GM23338 (cell line): ENCODE measurements at regions not wholly inside any gene's neighbourhood (a gene's known extent, or its start where the extent isn't known, plus 50 kb on each side); places are given as distances from the start of the nearest gene placed in this dataset.

Experiments used
- ATAC-seq: fragments of 200-7000 bp; cut with Tn5 transposase; 3 replicates; pipeline ENCODE4 v1.9.1; 2020
- DNase-seq: peaks from one replicate; pipeline ENCODE4 v3.0.0-alpha.2; 2015; ENCODE audit warnings: low spot score
- H2AFZ ChIP-seq: fragments of 200-600 bp; sonication (generic); 2 replicates; pipeline ENCODE4 v1.8.0; 2016; ENCODE audit warnings: antibody characterized with exemption, mild to moderate bottlenecking, moderate library complexity
- H3F3A ChIP-seq: fragments of 200-600 bp; sonication (generic); replicated peaks from 2 replicates; pipeline ENCODE4 v1.8.0; 2017; ENCODE audit warnings: antibody characterized with exemption, mixed run types, low read depth
- H3K27ac ChIP-seq: fragments of 200-600 bp; sonication (generic); 2 replicates; pipeline ENCODE4 v1.6.1; 2016; ENCODE audit warnings: low read depth
- H3K27me3 ChIP-seq: fragments of 200-600 bp; sonication (generic); 2 replicates; pipeline ENCODE4 v1.8.0; 2016; ENCODE audit warnings: mild to moderate bottlenecking, mixed run types, moderate library complexity; ENCODE audit not compliant: insufficient read depth
- H3K36me3 ChIP-seq: fragments of 200-600 bp; sonication (generic); 2 replicates; pipeline ENCODE4 v1.8.0; 2016; ENCODE audit warnings: mild to moderate bottlenecking; ENCODE audit not compliant: insufficient read depth
- H3K4me1 ChIP-seq: fragments of 200-600 bp; sonication (generic); 2 replicates; pipeline ENCODE4 v1.8.0; 2016; ENCODE audit warnings: mild to moderate bottlenecking, moderate library complexity; ENCODE audit not compliant: insufficient read depth
- H3K4me2 ChIP-seq: fragments of 200-600 bp; sonication (generic); 2 replicates; pipeline ENCODE4 v1.7.1; 2017; ENCODE audit warnings: mixed run types
- H3K4me3 ChIP-seq: fragments of 200-600 bp; sonication (generic); 2 replicates; pipeline ENCODE4 v1.6.1; 2016; ENCODE audit warnings: mixed run types
- H3K79me2 ChIP-seq: fragments of 200-600 bp; sonication (generic); replicated peaks from 2 replicates; pipeline ENCODE4 v1.8.0; 2017; ENCODE audit warnings: mild to moderate bottlenecking; ENCODE audit not compliant: insufficient read depth
- H3K9me2 ChIP-seq: fragments of 200-600 bp; sonication (generic); 2 replicates; pipeline ENCODE4 v1.8.0; 2017; ENCODE audit not compliant: insufficient read depth
- H4K20me1 ChIP-seq: fragments of 200-600 bp; sonication (generic); replicated peaks from 2 replicates; pipeline ENCODE4 v1.8.0; 2017; ENCODE audit warnings: mild to moderate bottlenecking; ENCODE audit not compliant: insufficient read depth
- H3K27ac Mint-ChIP-seq: 2 replicates; pipeline ENCODE4 v1.8.0; 2020; ENCODE audit warnings: inconsistent platforms, mild to moderate bottlenecking, moderate library complexity, mixed read lengths
- H3K27me3 Mint-ChIP-seq: 3 replicates; pipeline ENCODE4 v1.8.0; 2022; ENCODE audit warnings: low read depth, mild to moderate bottlenecking, moderate library complexity, mixed read lengths, inconsistent platforms; ENCODE audit not compliant: insufficient read depth, poor library complexity
- H3K36me3 Mint-ChIP-seq: 3 replicates; pipeline ENCODE4 v1.8.0; 2021; ENCODE audit warnings: low read depth, mild to moderate bottlenecking, inconsistent platforms, moderate library complexity, mixed read lengths
- H3K4me1 Mint-ChIP-seq: 3 replicates; pipeline ENCODE4 v1.8.0; 2020; ENCODE audit warnings: mild to moderate bottlenecking, inconsistent platforms, mixed read lengths
- H3K4me3 Mint-ChIP-seq: 3 replicates; pipeline ENCODE4 v1.8.0; 2021; ENCODE audit warnings: moderate library complexity, mild to moderate bottlenecking, inconsistent platforms, mixed read lengths
- H3K9me3 Mint-ChIP-seq: 3 replicates; pipeline ENCODE4 v1.8.0; 2020; ENCODE audit warnings: moderate library complexity, mild to moderate bottlenecking, inconsistent platforms, mixed read lengths
- CREB1 ChIP-seq: fragments of 250-450 bp; sonication (Bioruptor Pico); IDR thresholded peaks from 2 replicates; pipeline ENCODE4 v1.5.0; 2020; ENCODE audit warnings: low read depth, mild to moderate bottlenecking, moderate library complexity
- EZH2 ChIP-seq: fragments of 200-600 bp; sonication (generic); IDR thresholded peaks from one replicate; pipeline ENCODE4 v1.8.0; 2017; ENCODE audit warnings: antibody characterized with exemption, mild to moderate bottlenecking, low read depth; ENCODE audit not compliant: unreplicated experiment
- EZH2phosphoT487 ChIP-seq: fragments of 200-600 bp; sonication (generic); IDR thresholded peaks from one replicate; pipeline ENCODE4 v1.8.1; 2018; ENCODE audit warnings: antibody characterized with exemption; ENCODE audit not compliant: unreplicated experiment
- JUNB ChIP-seq: IDR thresholded peaks from one replicate; pipeline ENCODE4 v1.6.1; 2016; ENCODE audit warnings: antibody characterized with exemption; ENCODE audit not compliant: unreplicated experiment
- NANOG ChIP-seq: IDR thresholded peaks from 2 replicates; pipeline ENCODE4 v1.6.1; 2016; ENCODE audit warnings: antibody characterized with exemption, borderline replicate concordance
- POLR2AphosphoS5 ChIP-seq: IDR thresholded peaks from 2 replicates; pipeline ENCODE4 v1.6.1; 2016; ENCODE audit warnings: antibody characterized with exemption, low read depth
- STAT1 ChIP-seq: IDR thresholded peaks from one replicate; pipeline ENCODE4 v1.6.1; 2016; ENCODE audit warnings: antibody characterized with exemption; ENCODE audit not compliant: unreplicated experiment
- ZNF114 ChIP-seq: fragments of 250-450 bp; sonication (Bioruptor Pico); IDR thresholded peaks from 2 replicates; pipeline ENCODE4 v1.5.0; 2020; ENCODE audit warnings: mild to moderate bottlenecking, moderate library complexity
- ZNF331 ChIP-seq: fragments of 250-450 bp; sonication (Bioruptor Pico); IDR thresholded peaks from 2 replicates; pipeline ENCODE4 v1.5.0; 2020; ENCODE audit warnings: low read depth, mild to moderate bottlenecking, moderate library complexity
- TF ChIP-seq, protein P1 (sequence below): fragments of 250-450 bp; sonication (Bioruptor Pico); IDR thresholded peaks from 2 replicates; pipeline ENCODE4 v1.5.0; 2020; ENCODE audit warnings: mild to moderate bottlenecking, moderate library complexity
- TF ChIP-seq, protein P2 (sequence below): IDR thresholded peaks from 2 replicates; pipeline ENCODE4 v1.6.1; 2016; ENCODE audit warnings: antibody characterized with exemption
- TF ChIP-seq, protein P3 (sequence below), 2 experiments: fragments of 200-600 bp in 1 of 2; sonication (generic) in 1 of 2; conservative IDR thresholded peaks; 2 replicates each; pipeline versions ENCODE4 v1.5.1 to v1.6.1; 2016 to 2017; ENCODE audit warnings: antibody characterized with exemption in 2 of 2, low read depth in 2 of 2, mild to moderate bottlenecking in 2 of 2, moderate library complexity in 1 of 2
- TF ChIP-seq, protein P4 (sequence below): IDR thresholded peaks from one replicate; pipeline ENCODE4 v1.6.1; 2018; ENCODE audit warnings: antibody characterized with exemption; ENCODE audit not compliant: unreplicated experiment

DNA sequence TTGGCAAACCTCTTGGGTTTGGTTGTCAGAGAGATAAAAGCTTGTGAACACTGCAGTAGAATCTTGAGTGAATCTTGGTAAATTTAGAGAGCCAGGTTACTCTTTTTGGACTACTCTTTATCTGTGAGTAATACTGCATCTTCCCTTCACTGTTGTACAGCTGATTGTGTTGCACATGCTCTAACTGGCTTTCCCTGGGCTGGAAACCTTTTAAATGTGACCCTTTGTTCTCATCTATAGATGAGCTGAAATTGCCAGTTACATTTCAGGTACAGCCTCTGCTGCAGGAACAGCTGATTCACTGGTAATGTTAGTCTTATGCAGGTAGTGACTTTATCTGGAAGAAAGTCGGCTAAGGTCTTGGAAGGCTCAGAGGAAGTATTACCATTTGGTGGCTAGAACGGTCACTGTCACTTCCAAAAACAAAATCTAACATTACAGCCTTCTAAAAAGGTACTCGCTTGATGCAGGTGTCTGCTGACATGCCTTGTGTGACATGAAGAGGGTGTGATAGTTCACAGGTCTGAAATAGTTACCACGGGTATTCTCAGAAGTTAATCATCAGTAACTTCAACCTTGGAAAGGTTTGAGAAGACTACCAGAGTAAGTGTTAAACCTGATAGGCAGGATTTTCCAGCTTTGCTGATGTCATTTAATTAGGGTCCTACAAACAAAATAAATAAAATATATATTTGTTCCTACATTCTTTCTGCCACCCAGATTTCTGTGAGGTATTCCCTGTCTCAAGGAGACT, 851.1 kb downstream of the SLC4A3 start:
- H4K20me1 ChIP-seq, result no peaks in the 10 kb centered on the region
- no peak overlapping the region for H3K4me2 ChIP-seq
- Mint-ChIP-seq H3K9me3 (no peaks in the 10 kb centered on the region), H3K4me3 (no peak overlapping the region), H3K27ac (no peak overlapping the region), H3K4me1 (peaks cover 5% of the 10 kb centered on the region; the same call in 2 of the 3 replicates), H3K27me3 (no peaks in the 10 kb centered on the region), H3K36me3 (no peaks in the 10 kb centered on the region)
- no peaks in the 10 kb centered on the region for H3K36me3 ChIP-seq
- H3K4me1 ChIP-seq, result no peaks in the 10 kb centered on the region
- no peaks in the 10 kb centered on the region for H3K27me3 ChIP-seq
- ATAC-seq, result no peak
- H3K9me2 ChIP-seq, result no peaks in the 10 kb centered on the region
- H3K79me2 ChIP-seq, result no peaks in the 10 kb centered on the region
- DNase-seq, result no peak
- no peak overlapping the region for H3K4me3 ChIP-seq
- TF ChIP-seq JUNB (no peak), EZH2 (no peak), ZNF331 (no peak), EZH2phosphoT487 (no peak), NANOG (no peak), CREB1 (CRISPR knock-in tag) (no peak), POLR2AphosphoS5 (no peak), ZNF114 (CRISPR knock-in tag) (no peak), STAT1 (no peak)
- TF ChIP-seq, protein P1, sequence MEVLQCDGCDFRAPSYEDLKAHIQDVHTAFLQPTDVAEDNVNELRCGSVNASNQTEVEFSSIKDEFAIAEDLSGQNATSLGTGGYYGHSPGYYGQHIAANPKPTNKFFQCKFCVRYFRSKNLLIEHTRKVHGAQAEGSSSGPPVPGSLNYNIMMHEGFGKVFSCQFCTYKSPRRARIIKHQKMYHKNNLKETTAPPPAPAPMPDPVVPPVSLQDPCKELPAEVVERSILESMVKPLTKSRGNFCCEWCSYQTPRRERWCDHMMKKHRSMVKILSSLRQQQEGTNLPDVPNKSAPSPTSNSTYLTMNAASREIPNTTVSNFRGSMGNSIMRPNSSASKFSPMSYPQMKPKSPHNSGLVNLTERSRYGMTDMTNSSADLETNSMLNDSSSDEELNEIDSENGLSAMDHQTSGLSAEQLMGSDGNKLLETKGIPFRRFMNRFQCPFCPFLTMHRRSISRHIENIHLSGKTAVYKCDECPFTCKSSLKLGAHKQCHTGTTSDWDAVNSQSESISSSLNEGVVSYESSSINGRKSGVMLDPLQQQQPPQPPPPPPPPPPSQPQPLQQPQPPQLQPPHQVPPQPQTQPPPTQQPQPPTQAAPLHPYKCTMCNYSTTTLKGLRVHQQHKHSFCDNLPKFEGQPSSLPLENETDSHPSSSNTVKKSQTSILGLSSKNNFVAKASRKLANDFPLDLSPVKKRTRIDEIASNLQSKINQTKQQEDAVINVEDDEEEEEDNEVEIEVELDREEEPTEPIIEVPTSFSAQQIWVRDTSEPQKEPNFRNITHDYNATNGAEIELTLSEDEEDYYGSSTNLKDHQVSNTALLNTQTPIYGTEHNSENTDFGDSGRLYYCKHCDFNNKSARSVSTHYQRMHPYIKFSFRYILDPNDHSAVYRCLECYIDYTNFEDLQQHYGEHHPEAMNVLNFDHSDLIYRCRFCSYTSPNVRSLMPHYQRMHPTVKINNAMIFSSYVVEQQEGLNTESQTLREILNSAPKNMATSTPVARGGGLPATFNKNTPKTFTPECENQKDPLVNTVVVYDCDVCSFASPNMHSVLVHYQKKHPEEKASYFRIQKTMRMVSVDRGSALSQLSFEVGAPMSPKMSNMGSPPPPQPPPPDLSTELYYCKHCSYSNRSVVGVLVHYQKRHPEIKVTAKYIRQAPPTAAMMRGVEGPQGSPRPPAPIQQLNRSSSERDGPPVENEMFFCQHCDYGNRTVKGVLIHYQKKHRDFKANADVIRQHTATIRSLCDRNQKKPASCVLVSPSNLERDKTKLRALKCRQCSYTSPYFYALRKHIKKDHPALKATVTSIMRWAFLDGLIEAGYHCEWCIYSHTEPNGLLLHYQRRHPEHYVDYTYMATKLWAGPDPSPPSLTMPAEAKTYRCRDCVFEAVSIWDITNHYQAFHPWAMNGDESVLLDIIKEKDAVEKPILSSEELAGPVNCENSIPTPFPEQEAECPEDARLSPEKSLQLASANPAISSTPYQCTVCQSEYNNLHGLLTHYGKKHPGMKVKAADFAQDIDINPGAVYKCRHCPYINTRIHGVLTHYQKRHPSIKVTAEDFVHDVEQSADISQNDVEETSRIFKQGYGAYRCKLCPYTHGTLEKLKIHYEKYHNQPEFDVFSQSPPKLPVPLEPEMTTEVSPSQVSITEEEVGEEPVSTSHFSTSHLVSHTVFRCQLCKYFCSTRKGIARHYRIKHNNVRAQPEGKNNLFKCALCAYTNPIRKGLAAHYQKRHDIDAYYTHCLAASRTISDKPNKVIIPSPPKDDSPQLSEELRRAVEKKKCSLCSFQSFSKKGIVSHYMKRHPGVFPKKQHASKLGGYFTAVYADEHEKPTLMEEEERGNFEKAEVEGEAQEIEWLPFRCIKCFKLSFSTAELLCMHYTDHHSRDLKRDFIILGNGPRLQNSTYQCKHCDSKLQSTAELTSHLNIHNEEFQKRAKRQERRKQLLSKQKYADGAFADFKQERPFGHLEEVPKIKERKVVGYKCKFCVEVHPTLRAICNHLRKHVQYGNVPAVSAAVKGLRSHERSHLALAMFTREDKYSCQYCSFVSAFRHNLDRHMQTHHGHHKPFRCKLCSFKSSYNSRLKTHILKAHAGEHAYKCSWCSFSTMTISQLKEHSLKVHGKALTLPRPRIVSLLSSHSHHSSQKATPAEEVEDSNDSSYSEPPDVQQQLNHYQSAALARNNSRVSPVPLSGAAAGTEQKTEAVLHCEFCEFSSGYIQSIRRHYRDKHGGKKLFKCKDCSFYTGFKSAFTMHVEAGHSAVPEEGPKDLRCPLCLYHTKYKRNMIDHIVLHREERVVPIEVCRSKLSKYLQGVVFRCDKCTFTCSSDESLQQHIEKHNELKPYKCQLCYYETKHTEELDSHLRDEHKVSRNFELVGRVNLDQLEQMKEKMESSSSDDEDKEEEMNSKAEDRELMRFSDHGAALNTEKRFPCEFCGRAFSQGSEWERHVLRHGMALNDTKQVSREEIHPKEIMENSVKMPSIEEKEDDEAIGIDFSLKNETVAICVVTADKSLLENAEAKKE (CRISPR knock-in tag), result no peak
- TF ChIP-seq, protein P2, sequence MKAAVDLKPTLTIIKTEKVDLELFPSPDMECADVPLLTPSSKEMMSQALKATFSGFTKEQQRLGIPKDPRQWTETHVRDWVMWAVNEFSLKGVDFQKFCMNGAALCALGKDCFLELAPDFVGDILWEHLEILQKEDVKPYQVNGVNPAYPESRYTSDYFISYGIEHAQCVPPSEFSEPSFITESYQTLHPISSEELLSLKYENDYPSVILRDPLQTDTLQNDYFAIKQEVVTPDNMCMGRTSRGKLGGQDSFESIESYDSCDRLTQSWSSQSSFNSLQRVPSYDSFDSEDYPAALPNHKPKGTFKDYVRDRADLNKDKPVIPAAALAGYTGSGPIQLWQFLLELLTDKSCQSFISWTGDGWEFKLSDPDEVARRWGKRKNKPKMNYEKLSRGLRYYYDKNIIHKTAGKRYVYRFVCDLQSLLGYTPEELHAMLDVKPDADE, result no peak
- TF ChIP-seq, protein P3, sequence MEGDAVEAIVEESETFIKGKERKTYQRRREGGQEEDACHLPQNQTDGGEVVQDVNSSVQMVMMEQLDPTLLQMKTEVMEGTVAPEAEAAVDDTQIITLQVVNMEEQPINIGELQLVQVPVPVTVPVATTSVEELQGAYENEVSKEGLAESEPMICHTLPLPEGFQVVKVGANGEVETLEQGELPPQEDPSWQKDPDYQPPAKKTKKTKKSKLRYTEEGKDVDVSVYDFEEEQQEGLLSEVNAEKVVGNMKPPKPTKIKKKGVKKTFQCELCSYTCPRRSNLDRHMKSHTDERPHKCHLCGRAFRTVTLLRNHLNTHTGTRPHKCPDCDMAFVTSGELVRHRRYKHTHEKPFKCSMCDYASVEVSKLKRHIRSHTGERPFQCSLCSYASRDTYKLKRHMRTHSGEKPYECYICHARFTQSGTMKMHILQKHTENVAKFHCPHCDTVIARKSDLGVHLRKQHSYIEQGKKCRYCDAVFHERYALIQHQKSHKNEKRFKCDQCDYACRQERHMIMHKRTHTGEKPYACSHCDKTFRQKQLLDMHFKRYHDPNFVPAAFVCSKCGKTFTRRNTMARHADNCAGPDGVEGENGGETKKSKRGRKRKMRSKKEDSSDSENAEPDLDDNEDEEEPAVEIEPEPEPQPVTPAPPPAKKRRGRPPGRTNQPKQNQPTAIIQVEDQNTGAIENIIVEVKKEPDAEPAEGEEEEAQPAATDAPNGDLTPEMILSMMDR (conservative IDR thresholded peaks at IDR 0.05; ENCODE audit: low read depth in 2 of 2), result no peak
- TF ChIP-seq, protein P4, sequence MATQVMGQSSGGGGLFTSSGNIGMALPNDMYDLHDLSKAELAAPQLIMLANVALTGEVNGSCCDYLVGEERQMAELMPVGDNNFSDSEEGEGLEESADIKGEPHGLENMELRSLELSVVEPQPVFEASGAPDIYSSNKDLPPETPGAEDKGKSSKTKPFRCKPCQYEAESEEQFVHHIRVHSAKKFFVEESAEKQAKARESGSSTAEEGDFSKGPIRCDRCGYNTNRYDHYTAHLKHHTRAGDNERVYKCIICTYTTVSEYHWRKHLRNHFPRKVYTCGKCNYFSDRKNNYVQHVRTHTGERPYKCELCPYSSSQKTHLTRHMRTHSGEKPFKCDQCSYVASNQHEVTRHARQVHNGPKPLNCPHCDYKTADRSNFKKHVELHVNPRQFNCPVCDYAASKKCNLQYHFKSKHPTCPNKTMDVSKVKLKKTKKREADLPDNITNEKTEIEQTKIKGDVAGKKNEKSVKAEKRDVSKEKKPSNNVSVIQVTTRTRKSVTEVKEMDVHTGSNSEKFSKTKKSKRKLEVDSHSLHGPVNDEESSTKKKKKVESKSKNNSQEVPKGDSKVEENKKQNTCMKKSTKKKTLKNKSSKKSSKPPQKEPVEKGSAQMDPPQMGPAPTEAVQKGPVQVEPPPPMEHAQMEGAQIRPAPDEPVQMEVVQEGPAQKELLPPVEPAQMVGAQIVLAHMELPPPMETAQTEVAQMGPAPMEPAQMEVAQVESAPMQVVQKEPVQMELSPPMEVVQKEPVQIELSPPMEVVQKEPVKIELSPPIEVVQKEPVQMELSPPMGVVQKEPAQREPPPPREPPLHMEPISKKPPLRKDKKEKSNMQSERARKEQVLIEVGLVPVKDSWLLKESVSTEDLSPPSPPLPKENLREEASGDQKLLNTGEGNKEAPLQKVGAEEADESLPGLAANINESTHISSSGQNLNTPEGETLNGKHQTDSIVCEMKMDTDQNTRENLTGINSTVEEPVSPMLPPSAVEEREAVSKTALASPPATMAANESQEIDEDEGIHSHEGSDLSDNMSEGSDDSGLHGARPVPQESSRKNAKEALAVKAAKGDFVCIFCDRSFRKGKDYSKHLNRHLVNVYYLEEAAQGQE, result no peak
- H3K27ac ChIP-seq, result no peak overlapping the region
- H2AFZ ChIP-seq, result no peak overlapping the region
- H3F3A ChIP-seq, result no peaks in the 10 kb centered on the region
